G401.6 (cell line): ENCODE measurements at regions not wholly inside any gene's neighbourhood (a gene's known extent, or its start where the extent isn't known, plus 50 kb on each side); places are given as distances from the start of the nearest gene placed in this dataset.
"Not testable (repeated sequence)": the region's sequence is repeated elsewhere in the genome, so short reads cannot be mapped to it uniquely, and the experiment has no call there.

Experiments used
- FAIRE-seq: peaks from 2 replicates; lab custom pipeline; 2012; peaks lifted over from hg19 to GRCh38; lab: Jason Lieb, UNC

GRCh38 chr6:8644306-8644705 lies 209.0 kb upstream of the SLC35B3 start:
- FAIRE-seq, result no peak

- FAIRE-seq, result no peak
These were observed 207.5 kb upstream of the SLC35B3 start for GRCh38 chr6:8642854-8643253.

- no peak for FAIRE-seq
These were observed 206.8 kb upstream of the SLC35B3 start for GRCh38 chr6:8642131-8642530.

GRCh38 chr6:8639928-8640649 lies 204.7 kb upstream of the SLC35B3 start:
- FAIRE-seq, result no peak

GRCh38 chr6:8637896-8638597 lies 202.7 kb upstream of the SLC35B3 start:
- FAIRE-seq, result no peak

GRCh38 chr6:8633762-8634161 lies 198.4 kb upstream of the SLC35B3 start:
- FAIRE-seq, result no peak

GRCh38 chr6:8628736-8629135 lies 193.4 kb upstream of the SLC35B3 start:
- FAIRE-seq, result no peak

GRCh38 chr6:8628063-8628462 lies 192.7 kb upstream of the SLC35B3 start:
- no peak for FAIRE-seq

GRCh38 chr6:8627085-8627861 lies 191.9 kb upstream of the SLC35B3 start:
- no peak for FAIRE-seq

GRCh38 chr6:8624665-8625064 lies 189.3 kb upstream of the SLC35B3 start:
- no peak for FAIRE-seq

GRCh38 chr6:8623441-8623840 lies 188.1 kb upstream of the SLC35B3 start:
- no peak for FAIRE-seq

- FAIRE-seq, result no peak
These were observed 184.5 kb upstream of the SLC35B3 start for GRCh38 chr6:8619853-8620252.

GRCh38 chr6:8619408-8619807 lies 184.1 kb upstream of the SLC35B3 start:
- FAIRE-seq, result not testable (repeated sequence)

GRCh38 chr6:8608737-8609136 lies 173.4 kb upstream of the SLC35B3 start:
- no peak for FAIRE-seq

GRCh38 chr6:8589941-8590729 lies 154.8 kb upstream of the SLC35B3 start:
- no peak for FAIRE-seq

- no peak for FAIRE-seq
These were observed 152.8 kb upstream of the SLC35B3 start for GRCh38 chr6:8588176-8588575.

GRCh38 chr6:8583291-8583690 lies 147.9 kb upstream of the SLC35B3 start:
- FAIRE-seq, result no peak

GRCh38 chr6:8579372-8579771 lies 144.0 kb upstream of the SLC35B3 start:
- no peak for FAIRE-seq

GRCh38 chr6:8578006-8578405 lies 142.7 kb upstream of the SLC35B3 start:
- FAIRE-seq, result no peak

GRCh38 chr6:8574749-8575468 lies 139.6 kb upstream of the SLC35B3 start:
- FAIRE-seq, result no peak

- FAIRE-seq, result no peak
These were observed 139.0 kb upstream of the SLC35B3 start for GRCh38 chr6:8574311-8574710.
